Testis (tissue), 2 donors: ENCODE measurements at regions not wholly inside any gene's neighbourhood (a gene's known extent, or its start where the extent isn't known, plus 50 kb on each side); places are given as distances from the start of the nearest gene placed in this dataset.

ENCODE experiments used
- DNase-seq: peaks from one replicate; pipeline ENCODE4 v3.0.0-alpha.2; 2019
- H3K27ac ChIP-seq, 2 donors: fragments of 200-600 bp; sonication (generic); one replicate each; pipeline ENCODE4 v1.5.1; 2019
- H3K27me3 ChIP-seq: fragments of 200-600 bp; sonication (generic); one replicate; pipeline ENCODE4 v1.5.1; 2019
- H3K36me3 ChIP-seq: fragments of 200-600 bp; sonication (generic); one replicate; pipeline ENCODE4 v1.5.1; 2017; ENCODE audit warnings: low read depth; ENCODE audit errors: missing control alignments
- H3K4me1 ChIP-seq: fragments of 200-600 bp; sonication (generic); one replicate; pipeline ENCODE4 v1.5.1; 2019
- H3K4me3 ChIP-seq, 2 donors: fragments of 200-600 bp; sonication (generic); one replicate each; pipeline ENCODE4 v1.5.1; 2017 to 2019
- H3K9me3 ChIP-seq: fragments of 200-600 bp; sonication (generic); one replicate; pipeline ENCODE4 v1.5.1; 2017
- POLR2A ChIP-seq: fragments of 450-650 bp; IDR thresholded peaks from one replicate; pipeline ENCODE4 v1.6.1; 2017; ENCODE audit warnings: antibody characterized with exemption, mild to moderate bottlenecking, moderate library complexity
- WGBS, 2 donors: methylation state at CpG; one replicate each; pipeline ENCODE4 v1.1.5; 2018; 5-methylcytosine and 5-hydroxymethylcytosine counted together
- intact Hi-C: fragments of 100-400 bp; cut with DNase I; formaldehyde crosslinking; loops from one replicate; pipeline ENCODE4 v1.15.1; 2023; ENCODE audit warnings: low total_unique reads
- TF ChIP-seq, protein P1 (sequence below), 3 experiments: fragments of 450-650 bp in 2 of 3; fragments of 200-600 bp in 1 of 3; sonication (generic) in 1 of 3; IDR thresholded peaks; one replicate each; pipeline ENCODE4 v1.5.1; 2016 to 2019; ENCODE audit warnings: antibody characterized with exemption in 3 of 3, mild to moderate bottlenecking in 2 of 3, moderate library complexity in 1 of 3

DNA sequence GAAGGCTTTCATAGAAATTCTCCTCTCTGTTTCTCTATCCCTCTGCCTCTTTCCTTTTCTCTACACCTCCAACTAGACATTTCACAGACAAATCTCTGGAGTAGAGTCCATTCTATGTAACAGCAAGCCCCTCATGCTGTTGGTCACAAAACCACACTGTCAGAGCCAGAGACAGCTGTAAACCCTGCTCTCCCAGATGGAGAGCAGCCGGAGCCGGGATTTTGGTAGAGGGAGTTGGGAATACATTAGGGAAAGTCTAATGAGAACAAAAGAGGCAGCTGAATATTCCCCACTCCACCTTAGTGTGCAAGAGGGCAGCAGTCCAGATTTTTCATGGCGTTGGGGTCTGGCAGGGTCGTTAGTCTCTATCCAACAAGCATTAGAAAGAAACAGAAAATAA lies 68.3 kb upstream of the EDN1 start:
- intact Hi-C loops, result no loop called here
- no peak for DNase-seq
- Histone ChIP-seq H3K4me3 (no peak overlapping the region), H3K36me3 (no peaks in the 10 kb centered on the region), H3K27me3 (no peaks in the 10 kb centered on the region), H3K4me1 (no peaks in the 10 kb centered on the region), H3K27ac (no peak overlapping the region), H3K9me3 (no peaks in the 10 kb centered on the region)
- TF ChIP-seq POLR2A, result no peak
- TF ChIP-seq, protein P1, sequence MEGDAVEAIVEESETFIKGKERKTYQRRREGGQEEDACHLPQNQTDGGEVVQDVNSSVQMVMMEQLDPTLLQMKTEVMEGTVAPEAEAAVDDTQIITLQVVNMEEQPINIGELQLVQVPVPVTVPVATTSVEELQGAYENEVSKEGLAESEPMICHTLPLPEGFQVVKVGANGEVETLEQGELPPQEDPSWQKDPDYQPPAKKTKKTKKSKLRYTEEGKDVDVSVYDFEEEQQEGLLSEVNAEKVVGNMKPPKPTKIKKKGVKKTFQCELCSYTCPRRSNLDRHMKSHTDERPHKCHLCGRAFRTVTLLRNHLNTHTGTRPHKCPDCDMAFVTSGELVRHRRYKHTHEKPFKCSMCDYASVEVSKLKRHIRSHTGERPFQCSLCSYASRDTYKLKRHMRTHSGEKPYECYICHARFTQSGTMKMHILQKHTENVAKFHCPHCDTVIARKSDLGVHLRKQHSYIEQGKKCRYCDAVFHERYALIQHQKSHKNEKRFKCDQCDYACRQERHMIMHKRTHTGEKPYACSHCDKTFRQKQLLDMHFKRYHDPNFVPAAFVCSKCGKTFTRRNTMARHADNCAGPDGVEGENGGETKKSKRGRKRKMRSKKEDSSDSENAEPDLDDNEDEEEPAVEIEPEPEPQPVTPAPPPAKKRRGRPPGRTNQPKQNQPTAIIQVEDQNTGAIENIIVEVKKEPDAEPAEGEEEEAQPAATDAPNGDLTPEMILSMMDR (IDR thresholded peaks at IDR 0.05), result no peak
- 52 to 69% methylated on average over 4 of the region's 4 CpGs for WGBS, 2 donors

DNA sequence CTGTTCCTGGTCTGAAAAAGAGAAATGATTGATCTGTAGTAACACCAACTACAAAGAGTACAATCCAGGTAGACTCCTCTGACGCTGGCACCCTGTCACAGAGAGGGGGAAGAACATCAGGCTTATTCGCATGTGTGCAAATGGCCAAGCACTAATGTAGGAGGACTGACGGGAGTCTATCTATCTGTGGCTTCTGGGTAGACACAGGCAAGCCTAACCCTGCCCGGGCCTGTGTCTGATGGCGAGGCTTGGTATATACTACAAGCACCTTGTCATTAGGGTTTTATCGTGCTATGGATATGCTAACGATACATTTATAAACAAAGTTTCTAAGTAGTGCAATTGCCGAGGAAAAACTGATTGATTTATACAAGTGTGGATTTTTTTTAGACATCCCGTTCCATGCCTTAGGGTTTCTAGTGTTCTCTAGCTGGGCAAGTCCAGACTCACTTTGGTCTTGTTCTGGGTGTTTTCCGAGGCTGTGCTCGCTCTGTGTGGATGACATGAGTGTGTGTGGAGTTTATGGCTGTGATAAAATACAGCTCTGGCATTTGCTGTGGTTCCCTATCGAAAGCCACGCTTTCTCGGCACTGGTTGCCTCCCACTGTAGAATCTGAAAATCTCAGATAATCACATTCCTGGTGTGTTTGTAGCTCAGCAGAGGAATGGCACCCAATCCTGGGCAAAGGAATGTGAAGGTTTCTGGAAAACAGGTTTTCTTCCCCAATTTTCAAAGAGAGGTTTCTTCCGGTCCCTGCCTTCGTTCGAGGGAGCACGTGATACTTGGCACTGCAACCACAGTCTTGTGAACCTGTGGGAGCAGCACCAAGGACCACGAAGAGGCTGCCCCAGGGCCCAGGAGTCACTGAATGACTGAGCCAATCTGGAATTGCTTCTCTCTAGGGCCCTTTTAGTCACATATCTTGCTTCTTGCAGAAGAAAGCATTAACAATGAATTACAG lies 67.5 kb upstream of the EDN1 start:
- H3K36me3 ChIP-seq, result no peaks in the 10 kb centered on the region
- H3K27me3 ChIP-seq, result no peaks in the 10 kb centered on the region
- DNase-seq, result no peak
- TF ChIP-seq, protein P1 (IDR thresholded peaks at IDR 0.05), result no peak
- TF ChIP-seq POLR2A, result no peak
- WGBS, 2 donors, result 72 to 78% methylated on average over 18 to 19 of the region's 19 CpGs
- H3K4me1 ChIP-seq, result no peaks in the 10 kb centered on the region
- H3K27ac ChIP-seq, result no peak overlapping the region
- intact Hi-C loops, result no loop called here
- no peaks in the 10 kb centered on the region for H3K9me3 ChIP-seq
- no peak overlapping the region for H3K4me3 ChIP-seq

DNA sequence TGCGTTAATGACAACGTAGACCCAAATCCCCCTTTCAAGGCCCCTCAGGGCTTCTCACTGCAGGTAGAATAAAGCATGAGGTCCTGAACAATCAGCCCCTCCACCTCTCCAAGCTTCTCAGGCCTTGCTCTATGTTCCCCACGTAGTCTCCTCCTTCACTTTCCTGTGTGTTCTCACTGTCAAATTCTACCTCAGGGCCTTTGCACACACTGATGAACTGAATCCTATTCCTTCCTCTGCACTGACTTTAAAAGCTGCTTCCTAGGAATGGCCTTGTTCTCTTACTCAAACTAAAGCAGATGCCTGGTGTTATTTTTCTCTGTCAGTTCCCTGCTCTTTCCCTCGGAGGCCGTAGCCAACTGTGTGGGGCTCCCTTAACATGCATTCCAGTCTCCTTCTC lies 66.8 kb upstream of the EDN1 start:
- DNase-seq, result no peak
- H3K27me3 ChIP-seq, result no peaks in the 10 kb centered on the region
- 96 to 97% methylated on average over 5 of the region's 5 CpGs for WGBS, 2 donors
- TF ChIP-seq, protein P1 (IDR thresholded peaks at IDR 0.05), result no peak
- no peak for TF ChIP-seq POLR2A
- H3K4me1 ChIP-seq, result no peaks in the 10 kb centered on the region
- no peak overlapping the region for H3K4me3 ChIP-seq
- intact Hi-C loops, result no loop called here
- no peaks in the 10 kb centered on the region for H3K9me3 ChIP-seq
- H3K27ac ChIP-seq, result no peak overlapping the region
- no peaks in the 10 kb centered on the region for H3K36me3 ChIP-seq

DNA sequence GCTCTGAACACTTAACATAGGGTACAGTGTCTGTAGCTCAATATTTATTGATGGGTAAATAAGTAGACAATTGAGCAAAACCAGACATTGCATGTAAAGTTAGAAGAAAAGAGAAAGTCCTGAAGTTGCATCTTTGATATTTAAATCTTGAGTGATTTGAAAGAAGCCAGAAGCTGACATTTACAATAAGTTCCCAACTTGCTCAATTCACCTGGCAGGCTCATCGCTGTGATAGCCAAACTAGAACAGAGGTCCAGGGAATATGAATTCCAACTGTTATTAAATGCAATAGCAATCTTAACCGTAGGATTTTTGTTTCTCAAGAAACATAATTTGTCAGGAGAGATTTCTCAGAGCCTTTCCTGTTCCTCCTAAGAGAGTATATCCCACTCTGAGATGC lies 65.9 kb upstream of the EDN1 start:
- Histone ChIP-seq H3K4me1 (no peaks in the 10 kb centered on the region), H3K9me3 (no peaks in the 10 kb centered on the region), H3K27me3 (no peaks in the 10 kb centered on the region), H3K36me3 (no peaks in the 10 kb centered on the region), H3K4me3 (no peak overlapping the region), H3K27ac (no peak overlapping the region)
- DNase-seq, result no peak
- TF ChIP-seq, protein P1 (IDR thresholded peaks at IDR 0.05), result no peak
- no peak for TF ChIP-seq POLR2A
- intact Hi-C loops, result no loop called here
- WGBS, 2 donors, result 78 to 90% methylated on average over 2 of the region's 2 CpGs
